Left lung (tissue), 4 donors: ENCODE measurements at regions not wholly inside any gene's neighbourhood (a gene's known extent, or its start where the extent isn't known, plus 50 kb on each side); places are given as distances from the start of the nearest gene placed in this dataset.
"Not testable (repeated sequence)": the region's sequence is repeated elsewhere in the genome, so short reads cannot be mapped to it uniquely, and the experiment has no call there.

ENCODE experiments used
- ATAC-seq: fragments of 200-7000 bp; cut with Tn5 transposase; one replicate; pipeline ENCODE4 v1.9.1; 2020; ENCODE audit warnings: moderate library complexity
- DNase-seq, 4 donors: peaks; one replicate each; pipeline ENCODE4 v3.0.0-alpha.2; 2013 to 2020
- H3K27ac ChIP-seq, 2 donors: fragments of 200-600 bp; sonication (generic) in 1 of 2; one replicate each; pipeline versions ENCODE4 v1.5.0 to v1.8.0; 2020 to 2021
- H3K27me3 ChIP-seq, 2 donors: fragments of 200-600 bp; sonication (generic) in 1 of 2; one replicate each; pipeline versions ENCODE4 v1.5.0 to v1.8.0; 2020 to 2021
- H3K36me3 ChIP-seq, 2 donors: fragments of 200-600 bp; sonication (generic) in 1 of 2; one replicate each; pipeline versions ENCODE4 v1.5.0 to v1.8.0; 2020 to 2021
- H3K4me1 ChIP-seq, 2 donors: fragments of 200-600 bp; one replicate each; pipeline ENCODE4 v1.8.0; 2021
- H3K4me3 ChIP-seq, 2 donors: fragments of 200-600 bp; sonication (generic) in 1 of 2; one replicate each; pipeline versions ENCODE4 v1.5.0 to v1.8.0; 2020 to 2021; ENCODE audit warnings: mild to moderate bottlenecking in 1 of 2
- H3K9me3 ChIP-seq, 2 donors: fragments of 200-600 bp; sonication (generic) in 1 of 2; one replicate each; pipeline versions ENCODE4 v1.5.0 to v1.8.0; 2020 to 2021
- intact Hi-C, 2 donors: fragments of 100-400 bp; cut with DNase I; formaldehyde crosslinking; loops; one replicate each; pipeline versions ENCODE4 v1.11.2 to v1.14.2; 2022
- TF ChIP-seq, protein P1 (sequence below), 2 donors: fragments of 200-600 bp; sonication (generic) in 1 of 2; IDR thresholded peaks; one replicate each; pipeline versions ENCODE4 v1.5.0 to v1.8.0; 2021; ENCODE audit warnings: antibody characterized with exemption in 2 of 2
- donor health status: DM: no; HTN: yes; CAD: no.
- donor health status: DM: no; HTN: no; CAD: no.

DNA sequence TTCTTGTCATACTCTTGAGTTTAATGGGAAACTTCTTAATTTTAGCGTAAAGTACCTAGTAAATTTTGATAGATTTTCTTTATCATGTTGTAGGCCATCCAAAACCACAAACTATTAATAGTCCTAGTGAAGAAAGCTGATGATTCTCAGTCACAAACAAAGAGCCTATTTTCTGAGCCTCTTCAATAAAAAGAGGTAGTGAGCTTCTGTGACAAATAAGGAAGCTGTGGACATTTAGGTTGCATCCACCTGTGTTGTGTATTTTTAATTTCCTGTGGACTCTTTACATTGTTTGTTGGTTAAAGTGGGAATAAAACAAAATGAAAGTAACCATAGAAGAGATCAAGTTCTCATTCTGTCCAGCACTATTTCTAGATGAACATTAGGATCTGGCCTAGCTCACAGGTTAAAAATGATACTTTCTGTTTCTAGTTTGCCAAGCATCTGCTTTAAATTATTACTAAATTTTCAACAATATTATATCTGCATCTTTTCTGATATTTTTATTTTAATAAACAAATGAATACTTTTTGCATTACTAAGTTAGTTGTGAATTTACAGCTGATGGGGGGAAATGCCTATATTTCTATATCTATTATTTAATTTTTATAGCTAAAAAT is 702.2 kb upstream of the ADGRL4 start:
- intact Hi-C loops = no loop called here
- Histone ChIP-seq H3K27me3 (no peaks in the 10 kb centered on the region), H3K4me1 (no peaks in the 10 kb centered on the region), H3K36me3 (no peaks in the 10 kb centered on the region), H3K4me3 (no peak overlapping the region), H3K27ac (no peak overlapping the region), H3K9me3 (peaks cover 0 to 5% of the 10 kb centered on the region in 2 donors)
- TF ChIP-seq, protein P1, sequence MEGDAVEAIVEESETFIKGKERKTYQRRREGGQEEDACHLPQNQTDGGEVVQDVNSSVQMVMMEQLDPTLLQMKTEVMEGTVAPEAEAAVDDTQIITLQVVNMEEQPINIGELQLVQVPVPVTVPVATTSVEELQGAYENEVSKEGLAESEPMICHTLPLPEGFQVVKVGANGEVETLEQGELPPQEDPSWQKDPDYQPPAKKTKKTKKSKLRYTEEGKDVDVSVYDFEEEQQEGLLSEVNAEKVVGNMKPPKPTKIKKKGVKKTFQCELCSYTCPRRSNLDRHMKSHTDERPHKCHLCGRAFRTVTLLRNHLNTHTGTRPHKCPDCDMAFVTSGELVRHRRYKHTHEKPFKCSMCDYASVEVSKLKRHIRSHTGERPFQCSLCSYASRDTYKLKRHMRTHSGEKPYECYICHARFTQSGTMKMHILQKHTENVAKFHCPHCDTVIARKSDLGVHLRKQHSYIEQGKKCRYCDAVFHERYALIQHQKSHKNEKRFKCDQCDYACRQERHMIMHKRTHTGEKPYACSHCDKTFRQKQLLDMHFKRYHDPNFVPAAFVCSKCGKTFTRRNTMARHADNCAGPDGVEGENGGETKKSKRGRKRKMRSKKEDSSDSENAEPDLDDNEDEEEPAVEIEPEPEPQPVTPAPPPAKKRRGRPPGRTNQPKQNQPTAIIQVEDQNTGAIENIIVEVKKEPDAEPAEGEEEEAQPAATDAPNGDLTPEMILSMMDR (IDR thresholded peaks at IDR 0.05) = no peak
- no peak for ATAC-seq
- no peak for DNase-seq

DNA sequence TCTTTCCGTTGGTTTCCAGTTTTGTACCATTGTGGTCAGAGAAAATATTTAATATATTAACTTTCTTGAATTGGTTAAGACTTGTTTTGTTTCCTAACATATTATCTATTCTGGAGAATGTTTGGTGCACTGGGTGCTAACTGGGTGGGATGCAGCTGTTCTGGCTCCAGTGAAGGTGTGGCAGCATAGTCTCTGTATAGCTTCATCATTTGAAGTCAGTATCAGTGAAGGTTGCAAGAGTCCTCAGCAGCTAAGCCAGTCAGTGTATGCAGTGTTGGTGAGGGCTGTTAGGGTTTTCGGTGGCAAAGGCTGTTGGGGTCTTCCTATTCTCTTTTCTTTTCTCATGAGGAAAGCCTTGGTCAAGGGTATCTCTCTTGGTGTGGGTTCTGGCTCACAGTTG is 698.7 kb upstream of the ADGRL4 start:
- H3K27ac ChIP-seq = no peak overlapping the region
- peaks cover 0 to 3% of the 10 kb centered on the region in 2 donors for H3K9me3 ChIP-seq
- TF ChIP-seq, protein P1 (IDR thresholded peaks at IDR 0.05) = no peak
- intact Hi-C loops = no loop called here
- no peaks in the 10 kb centered on the region for H3K36me3 ChIP-seq
- H3K4me1 ChIP-seq = no peaks in the 10 kb centered on the region
- ATAC-seq (no peak), DNase-seq (no peak)
- H3K27me3 ChIP-seq = no peaks in the 10 kb centered on the region
- no peak overlapping the region for H3K4me3 ChIP-seq

DNA sequence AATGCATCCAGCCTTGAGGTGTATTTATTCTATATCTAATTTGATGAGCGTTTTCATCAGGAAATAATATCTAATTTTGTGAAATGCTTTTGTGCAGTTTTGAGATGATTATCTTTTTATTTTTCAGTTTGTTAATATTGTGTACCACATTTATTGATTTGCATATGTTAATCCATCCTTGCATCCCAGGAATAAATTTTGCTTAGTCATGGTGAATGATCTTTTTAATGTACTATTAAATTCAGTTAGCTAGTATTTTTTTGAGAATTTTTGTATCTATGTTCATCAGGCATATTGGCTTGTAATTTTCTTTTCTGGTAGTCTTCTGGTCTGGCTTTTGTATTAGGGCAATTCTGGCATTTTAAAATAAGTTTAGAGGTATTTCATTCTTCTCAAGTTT is 697.5 kb upstream of the ADGRL4 start:
- no peaks in the 10 kb centered on the region for H3K27me3 ChIP-seq
- intact Hi-C loops = no loop called here
- DNase-seq (no peak), ATAC-seq (no peak)
- H3K27ac ChIP-seq = no peak overlapping the region
- TF ChIP-seq, protein P1 (IDR thresholded peaks at IDR 0.05) = no peak
- H3K4me1 ChIP-seq = no peaks in the 10 kb centered on the region
- peaks cover 0 to 3% of the 10 kb centered on the region in 2 donors for H3K9me3 ChIP-seq
- H3K4me3 ChIP-seq = no peak overlapping the region
- no peaks in the 10 kb centered on the region for H3K36me3 ChIP-seq

DNA sequence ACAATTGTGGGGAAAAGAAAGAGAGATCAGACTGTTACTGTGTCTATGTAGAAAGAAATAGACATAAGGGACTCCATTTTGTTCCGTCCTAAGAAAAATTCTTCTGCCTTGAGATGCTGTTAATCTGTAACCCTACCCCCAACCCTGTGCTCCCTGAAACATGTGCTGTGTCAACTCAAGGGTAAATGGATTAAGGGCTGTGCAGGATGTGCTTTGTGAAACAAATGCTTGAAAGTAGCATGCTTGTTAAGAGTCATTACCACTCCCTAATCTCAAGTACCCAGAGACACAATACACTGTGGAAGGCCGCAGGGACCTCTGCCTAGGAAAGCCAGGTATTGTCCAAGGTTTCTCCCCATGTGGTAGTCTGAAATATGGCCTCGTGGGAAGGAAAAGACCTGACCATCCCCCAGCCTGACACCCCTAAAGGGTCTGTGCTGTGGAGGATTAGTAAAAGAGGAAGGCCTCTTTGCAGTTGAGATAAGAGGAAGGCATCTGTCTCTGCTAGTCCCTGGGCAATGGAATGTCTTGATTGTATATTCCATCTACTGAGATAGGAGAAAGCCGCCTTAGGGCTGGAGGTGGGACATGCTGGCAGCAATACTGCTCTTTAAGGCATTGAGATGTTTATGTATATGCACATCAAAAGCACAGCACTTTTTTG is 695.9 kb upstream of the ADGRL4 start:
- H3K4me3 ChIP-seq, H3K27me3 ChIP-seq, H3K9me3 ChIP-seq, H3K4me1 ChIP-seq, DNase-seq, H3K36me3 ChIP-seq, H3K27ac ChIP-seq, ATAC-seq, intact Hi-C loops: not testable (repeated sequence)

DNA sequence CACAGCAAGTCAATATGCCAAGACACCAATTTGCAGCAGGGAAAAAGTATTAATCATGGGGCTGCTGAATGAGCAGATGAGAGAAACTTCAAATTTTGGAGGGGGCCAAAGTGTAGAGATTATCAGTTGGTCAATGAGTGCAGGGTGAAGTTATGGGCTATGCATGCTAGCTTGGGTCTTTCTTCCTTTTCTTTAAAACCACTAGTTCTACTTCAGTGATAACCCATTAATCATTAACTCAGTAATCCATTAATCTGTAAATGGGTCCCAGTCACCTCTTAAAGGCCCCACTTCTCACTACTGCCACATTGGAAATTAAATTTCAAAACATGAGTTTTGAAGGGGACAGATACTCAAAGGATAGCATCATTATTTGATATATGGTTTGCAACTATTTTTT is 688.6 kb upstream of the ADGRL4 start:
- ATAC-seq (no peak), DNase-seq (no peak)
- Histone ChIP-seq H3K4me3 (no peak overlapping the region), H3K36me3 (no peaks in the 10 kb centered on the region), H3K4me1 (no peaks in the 10 kb centered on the region), H3K27ac (no peak overlapping the region), H3K9me3 (peaks cover 0 to 9% of the 10 kb centered on the region in 2 donors), H3K27me3 (no peaks in the 10 kb centered on the region)
- TF ChIP-seq, protein P1 (IDR thresholded peaks at IDR 0.05) = no peak
- intact Hi-C loops = no loop called here
